GM21381 (cell line): ENCODE measurements at regions not wholly inside any gene's neighbourhood (a gene's known extent, or its start where the extent isn't known, plus 50 kb on each side); places are given as distances from the start of the nearest gene placed in this dataset.
"Not testable (repeated sequence)": the region's sequence is repeated elsewhere in the genome, so short reads cannot be mapped to it uniquely, and the experiment has no call there.

Experiments
- ATAC-seq: cut with Tn5 transposase; IDR thresholded peaks from one replicate; pipeline ENCODE4 v1.9.1; 2021; ENCODE audit warnings: mild to moderate bottlenecking, moderate library complexity; ENCODE audit not compliant: unreplicated experiment

- ATAC-seq: no peak
Observed at GRCh38 chr14:37711831-37712475, 116.5 kb downstream of the TTC6 start.

DNA sequence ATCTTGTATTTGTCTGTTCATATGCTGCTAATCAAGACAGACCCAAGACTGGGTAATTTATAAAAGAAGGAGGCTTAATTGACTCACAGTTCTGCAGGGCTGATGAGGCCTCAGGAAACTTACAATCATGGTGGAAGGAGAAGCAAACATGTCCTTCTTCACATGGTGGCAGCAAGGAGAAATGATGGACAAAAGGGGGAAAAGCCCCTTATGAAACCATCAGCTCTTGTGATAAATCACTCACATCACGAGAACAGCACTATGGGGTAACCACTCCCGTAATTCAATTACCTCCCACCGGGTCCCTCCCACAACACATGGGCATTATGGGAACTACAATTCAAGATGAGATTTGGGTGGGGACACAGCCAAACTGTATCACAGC is 117.0 kb downstream of the TTC6 start:
- ATAC-seq: not testable (repeated sequence)

DNA sequence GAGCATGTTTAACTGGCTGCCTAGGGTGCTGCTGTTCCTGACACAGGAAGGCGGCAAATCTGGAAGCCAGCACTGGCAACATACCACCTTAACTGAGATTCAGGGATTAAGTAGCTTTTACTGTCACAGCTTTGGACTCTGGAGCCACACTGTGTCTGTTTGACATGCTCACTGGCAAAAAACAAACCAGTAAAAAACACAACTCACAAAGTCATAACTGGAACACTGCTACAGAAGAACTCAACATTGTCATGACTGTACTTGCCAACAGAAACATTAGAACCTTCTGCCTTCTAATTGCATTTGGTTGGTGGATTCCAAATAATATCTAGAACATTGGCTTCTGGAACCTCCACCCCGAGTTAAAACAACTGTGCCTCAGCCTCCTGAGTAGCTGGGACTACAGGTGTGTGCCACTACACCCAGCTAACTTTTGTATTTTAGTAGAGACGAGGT is 117.6 kb downstream of the TTC6 start:
- no peak for ATAC-seq

- no peak for ATAC-seq
Observed at GRCh38 chr14:37720131-37720530, 124.7 kb downstream of the TTC6 start.

- no peak for ATAC-seq
Observed at GRCh38 chr14:37721976-37722659, 126.7 kb downstream of the TTC6 start.

GRCh38 chr14:37723515-37723914 is 128.1 kb downstream of the TTC6 start:
- ATAC-seq: no peak

DNA sequence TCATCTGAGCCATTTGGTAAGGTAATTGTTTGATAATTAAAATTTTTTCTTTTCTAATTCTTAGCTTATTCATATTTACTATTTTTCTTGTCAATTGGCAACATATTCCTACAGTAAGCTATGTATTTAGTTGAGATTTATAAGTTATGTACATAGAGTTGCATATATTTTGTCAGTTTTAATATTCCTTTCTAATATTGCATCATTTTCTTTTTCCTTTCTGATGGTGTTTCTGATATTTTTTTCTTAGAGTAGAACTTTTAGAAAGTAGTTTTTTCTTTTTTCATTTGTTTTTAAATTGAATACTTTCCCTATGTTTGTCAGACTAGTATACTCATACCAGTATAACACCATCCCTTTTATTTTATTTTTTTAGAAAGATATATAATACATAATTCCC is 131.3 kb downstream of the TTC6 start:
- no peak for ATAC-seq

- ATAC-seq: no peak
Observed at GRCh38 chr14:37729218-37729617, 133.8 kb downstream of the TTC6 start.

DNA sequence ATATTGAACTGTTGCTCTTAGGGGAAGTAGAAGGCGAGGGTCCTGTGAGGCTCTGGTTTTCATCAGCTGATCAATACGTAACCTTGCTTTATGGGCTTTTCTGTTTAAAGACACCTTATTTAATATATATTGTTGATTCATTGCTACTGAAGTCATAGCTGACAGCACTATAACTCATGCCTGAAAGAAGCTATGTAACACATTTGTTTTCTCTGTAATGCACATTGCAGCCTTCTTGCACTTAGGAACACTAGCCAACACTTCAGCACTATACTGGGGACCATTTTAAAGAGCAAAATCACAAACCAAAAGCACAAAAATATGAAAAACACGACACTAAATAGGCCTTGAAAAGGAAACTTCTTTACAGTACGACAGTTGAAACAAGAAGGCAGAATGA is 135.7 kb downstream of the TTC6 start:
- no peak for ATAC-seq

GRCh38 chr14:37745657-37746056 is 150.2 kb downstream of the TTC6 start:
- no peak for ATAC-seq

DNA sequence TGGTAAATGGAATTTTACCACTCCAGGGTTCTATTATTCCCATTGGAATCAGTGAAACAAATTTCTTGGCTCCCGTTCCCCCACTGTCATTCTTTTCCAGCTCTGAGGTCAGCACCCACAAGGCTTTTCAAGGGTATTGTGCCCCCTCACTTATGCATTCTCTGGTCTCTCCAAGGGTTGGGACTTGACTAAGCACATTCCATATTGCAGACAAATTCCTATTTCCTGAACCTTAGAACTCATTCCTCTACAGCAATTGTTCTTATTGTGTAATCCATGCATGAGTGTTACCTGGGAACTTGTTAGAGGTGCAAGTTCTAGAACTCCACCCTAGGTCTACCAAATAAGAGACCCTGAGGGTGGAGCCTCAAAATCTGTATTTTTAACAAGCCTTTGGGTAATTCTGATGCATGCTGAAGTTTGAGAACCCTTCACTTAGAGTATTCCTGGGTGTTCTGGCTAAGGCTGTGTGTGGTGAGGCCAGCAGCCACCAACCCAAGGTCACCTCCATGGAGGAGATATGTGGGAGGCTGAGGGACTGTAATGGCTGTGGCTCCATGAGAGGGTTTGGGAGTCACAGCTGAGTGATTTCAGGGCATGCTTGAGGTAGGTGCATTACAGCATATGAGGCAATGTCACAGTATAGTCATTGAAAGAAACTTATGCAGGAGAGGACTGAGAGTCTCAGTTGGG is 150.9 kb downstream of the TTC6 start:
- ATAC-seq: no peak

DNA sequence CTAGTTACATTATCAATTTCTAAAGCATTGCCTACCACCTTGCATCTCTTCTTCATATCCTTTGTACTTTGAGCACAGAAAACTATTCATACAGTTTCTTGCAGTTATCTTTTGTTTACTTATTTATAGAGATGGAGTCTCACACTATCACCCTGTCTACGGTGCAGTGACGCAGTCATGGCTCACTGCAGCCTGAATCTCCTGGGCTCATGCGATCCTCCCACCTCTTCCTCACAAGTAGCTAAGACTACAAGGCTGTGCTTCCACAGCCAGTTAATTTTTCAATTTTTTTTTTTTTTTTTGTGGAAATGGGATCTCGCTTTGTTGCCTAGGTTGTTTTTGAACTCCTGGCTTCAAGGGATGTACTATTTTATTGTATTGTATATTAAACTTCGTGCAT is 158.0 kb downstream of the TTC6 start:
- no peak for ATAC-seq

DNA sequence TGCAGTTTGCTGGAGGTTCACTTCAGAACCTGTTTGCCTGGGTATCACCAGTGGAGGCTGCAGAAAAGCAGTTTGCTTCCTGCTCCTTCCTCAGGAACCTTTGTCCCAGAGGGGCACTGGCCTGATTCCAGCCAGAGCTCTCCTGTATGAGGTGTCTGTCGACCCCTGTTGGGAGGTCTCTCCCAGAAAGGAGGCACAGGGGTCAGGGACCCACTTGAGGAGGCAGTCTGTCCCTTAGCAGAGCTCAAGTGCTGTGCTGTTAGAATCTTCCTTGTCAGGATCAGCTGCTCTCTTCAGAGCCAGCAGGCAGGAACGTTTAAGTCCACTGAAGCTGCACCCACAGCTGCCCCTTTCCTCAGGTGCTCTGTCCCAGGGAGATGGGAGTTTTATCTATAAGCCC is 164.8 kb downstream of the TTC6 start:
- ATAC-seq: not testable (repeated sequence)

DNA sequence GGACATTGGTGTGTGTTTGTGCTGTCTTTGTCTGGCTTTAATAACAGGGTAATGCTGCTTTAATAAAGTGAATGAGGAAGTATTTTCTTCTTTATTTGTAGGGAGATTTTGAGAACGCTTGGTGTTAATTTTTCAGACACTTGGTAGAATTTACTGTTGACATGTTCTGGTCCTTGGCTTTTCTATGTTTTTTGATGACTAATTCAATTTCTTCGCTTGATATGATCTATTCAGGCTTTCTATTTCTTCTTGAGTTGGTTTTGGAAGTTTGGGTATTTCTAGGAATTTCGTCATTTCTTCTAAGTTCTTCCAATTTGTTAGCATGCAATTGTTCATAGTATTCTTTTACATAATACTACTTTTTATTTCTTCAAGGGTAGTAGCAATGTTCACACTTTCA is 167.8 kb downstream of the TTC6 start:
- ATAC-seq: no peak

DNA sequence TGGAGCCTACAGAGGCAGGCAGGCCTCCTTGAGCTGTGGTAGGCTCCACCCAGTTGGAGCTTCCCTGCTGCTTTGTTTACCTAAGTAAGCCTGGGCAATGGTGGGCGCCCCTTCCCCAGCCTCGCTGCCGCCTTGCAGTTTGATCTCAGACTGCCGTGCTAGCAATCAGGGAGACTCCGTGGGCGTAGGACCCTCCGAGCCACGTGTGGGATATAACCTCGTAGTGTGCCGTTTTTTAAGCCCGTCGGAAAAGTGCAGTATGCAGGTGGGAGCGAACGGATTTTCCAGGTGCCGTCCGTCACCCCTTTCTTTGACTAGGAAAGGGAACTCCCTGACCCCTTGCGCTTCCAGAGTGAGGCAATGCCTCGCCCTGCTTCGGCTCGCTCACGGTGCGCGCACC is 176.9 kb downstream of the TTC6 start:
- ATAC-seq: not testable (repeated sequence)

- ATAC-seq: no peak
Observed at GRCh38 chr14:37776791-37777499, 181.5 kb downstream of the TTC6 start.

GRCh38 chr14:37778135-37778943 is 182.9 kb downstream of the TTC6 start:
- no peak for ATAC-seq

DNA sequence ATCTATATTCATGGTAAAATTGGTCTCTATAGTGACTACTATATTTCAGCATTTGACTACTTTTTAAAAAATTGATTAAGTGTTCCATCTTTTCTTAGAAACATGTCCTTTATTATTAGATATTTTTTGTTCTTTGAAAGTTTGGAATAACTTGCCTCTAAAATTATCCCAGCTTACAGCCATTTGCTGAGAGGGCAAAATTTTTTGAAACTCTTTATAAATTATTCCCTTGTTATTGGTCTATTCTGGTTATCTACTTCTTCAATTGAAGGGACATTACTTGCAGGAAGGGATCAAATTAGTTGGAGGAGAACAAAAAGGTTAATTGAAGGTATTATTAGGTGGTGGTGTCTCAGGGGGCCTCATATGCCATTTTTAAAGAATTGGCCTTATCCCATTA is 184.1 kb downstream of the TTC6 start:
- no peak for ATAC-seq

DNA sequence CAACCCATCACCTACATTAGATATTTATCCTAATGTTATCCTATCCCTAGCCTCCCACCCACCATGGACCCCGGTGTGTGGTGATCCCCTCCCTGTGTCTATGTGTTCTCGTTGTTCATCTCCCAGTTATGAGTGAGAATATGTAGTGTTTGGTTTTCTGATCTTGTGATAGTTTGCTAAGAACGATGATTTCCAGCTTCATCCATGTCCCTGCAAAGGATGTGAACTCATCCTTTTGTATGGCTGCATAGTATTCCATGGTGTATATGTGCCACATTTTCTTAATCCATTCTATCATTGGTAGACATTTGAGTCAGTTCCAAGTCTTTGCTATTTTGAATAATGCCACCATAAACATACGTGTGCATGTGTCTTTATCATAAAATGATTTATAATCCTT is 185.3 kb downstream of the TTC6 start:
- ATAC-seq: not testable (repeated sequence)

- not testable (repeated sequence) for ATAC-seq
Observed at GRCh38 chr14:37784203-37784826, 188.9 kb downstream of the TTC6 start.
